Hepatocyte (in vitro differentiated cells): ENCODE measurements at regions not wholly inside any gene's neighbourhood (a gene's known extent, or its start where the extent isn't known, plus 50 kb on each side); places are given as distances from the start of the nearest gene placed in this dataset.

Experiments used
- DNase-seq: peaks from one replicate; pipeline ENCODE4 v3.0.0-alpha.2; 2016; ENCODE audit warnings: low spot score
- H2AFZ ChIP-seq: fragments of 200-600 bp; sonication (generic); 2 replicates; pipeline ENCODE4 v1.6.0; 2016; ENCODE audit warnings: antibody characterized with exemption, mild to moderate bottlenecking
- H3K27ac ChIP-seq: fragments of 200-600 bp; sonication (generic); 2 replicates; pipeline ENCODE4 v1.5.1; 2016; ENCODE audit warnings: mild to moderate bottlenecking
- H3K27me3 ChIP-seq: fragments of 200-600 bp; sonication (generic); 2 replicates; pipeline ENCODE4 v1.6.1; 2016
- H3K36me3 ChIP-seq: fragments of 200-600 bp; sonication (generic); replicated peaks from 2 replicates; pipeline ENCODE4 v1.5.1; 2016; ENCODE audit warnings: low read depth; ENCODE audit not compliant: insufficient read depth
- H3K4me1 ChIP-seq: fragments of 200-600 bp; sonication (generic); 2 replicates; pipeline ENCODE4 v1.5.1; 2016; ENCODE audit warnings: mild to moderate bottlenecking, moderate library complexity; ENCODE audit not compliant: insufficient read depth
- H3K4me2 ChIP-seq: fragments of 200-600 bp; sonication (generic); 2 replicates; pipeline ENCODE4 v1.6.0; 2016
- H3K4me3 ChIP-seq: fragments of 200-600 bp; sonication (generic); 2 replicates; pipeline ENCODE4 v1.5.1; 2016; ENCODE audit warnings: mild to moderate bottlenecking
- H3K79me2 ChIP-seq: fragments of 200-600 bp; sonication (generic); 2 replicates; pipeline ENCODE4 v1.6.0; 2017; ENCODE audit warnings: mild to moderate bottlenecking
- H3K9me2 ChIP-seq: fragments of 200-600 bp; sonication (generic); replicated peaks from 2 replicates; pipeline ENCODE4 v1.6.0; 2017; ENCODE audit warnings: mild to moderate bottlenecking; ENCODE audit not compliant: insufficient read depth
- H3K9me3 ChIP-seq: fragments of 200-600 bp; sonication (generic); 2 replicates; pipeline ENCODE4 v1.5.1; 2016; ENCODE audit warnings: low read depth, mild to moderate bottlenecking
- H4K20me1 ChIP-seq: fragments of 200-600 bp; sonication (generic); 2 replicates; pipeline ENCODE4 v1.6.0; 2016; ENCODE audit warnings: mild to moderate bottlenecking; ENCODE audit not compliant: insufficient read depth, poor library complexity, severe bottlenecking
- EZH2 ChIP-seq: fragments of 200-600 bp; sonication (generic); IDR thresholded peaks from 2 replicates; pipeline ENCODE4 v1.6.1; 2016; ENCODE audit warnings: antibody characterized with exemption, mild to moderate bottlenecking, borderline replicate concordance
- EZH2phosphoT487 ChIP-seq: fragments of 200-600 bp; sonication (generic); IDR thresholded peaks from one replicate; pipeline ENCODE4 v1.6.1; 2018; ENCODE audit warnings: antibody characterized with exemption, mild to moderate bottlenecking, low read depth, moderate library complexity; ENCODE audit not compliant: unreplicated experiment, severe bottlenecking
- WGBS: methylation state at CpG from one replicate; pipeline ENCODE4 v1.1.6; 2016; ENCODE audit warnings: low lambda C conversion rate; ENCODE audit errors: missing lambda C conversion rate; 5-methylcytosine and 5-hydroxymethylcytosine counted together
- TF ChIP-seq, protein P1 (sequence below): fragments of 200-600 bp; sonication (generic); IDR thresholded peaks from 2 replicates; pipeline ENCODE4 v1.5.1; 2016; ENCODE audit warnings: antibody characterized with exemption, mild to moderate bottlenecking; ENCODE audit not compliant: poor library complexity

DNA sequence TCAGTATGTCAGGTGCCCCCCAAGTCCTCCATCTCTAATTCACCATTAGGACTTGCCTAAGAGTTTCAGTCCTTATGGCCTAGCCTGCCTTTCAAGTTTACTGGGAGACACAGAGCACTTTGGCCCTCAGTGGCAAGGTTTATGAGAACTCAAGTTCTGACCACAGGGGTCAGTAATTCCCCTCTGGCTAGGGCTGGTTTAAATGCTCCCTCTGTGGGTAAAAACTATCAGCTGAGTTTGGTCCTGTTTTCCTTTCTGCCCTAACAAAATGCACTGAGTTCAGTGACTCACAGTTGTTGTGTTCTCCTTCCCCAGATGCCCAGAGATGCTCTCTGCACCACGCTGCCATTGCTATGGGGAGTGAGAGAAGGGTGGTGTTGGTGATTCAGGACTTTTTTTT is 163.2 kb downstream of the RELL1 start:
- Histone ChIP-seq H3K36me3 (peaks cover 2% of the 10 kb centered on the region), H3K9me3 (no peaks in the 10 kb centered on the region), H2AFZ (no peak overlapping the region), H3K4me2 (no peak overlapping the region), H3K27me3 (no peaks in the 10 kb centered on the region), H3K79me2 (peaks cover 34% of the 10 kb centered on the region), H4K20me1 (no peaks in the 10 kb centered on the region), H3K4me3 (no peak overlapping the region), H3K27ac (no peak overlapping the region), H3K9me2 (no peaks in the 10 kb centered on the region), H3K4me1 (no peaks in the 10 kb centered on the region)
- WGBS: 88% methylated on average over 1 of the region's 1 CpG
- TF ChIP-seq, protein P1, sequence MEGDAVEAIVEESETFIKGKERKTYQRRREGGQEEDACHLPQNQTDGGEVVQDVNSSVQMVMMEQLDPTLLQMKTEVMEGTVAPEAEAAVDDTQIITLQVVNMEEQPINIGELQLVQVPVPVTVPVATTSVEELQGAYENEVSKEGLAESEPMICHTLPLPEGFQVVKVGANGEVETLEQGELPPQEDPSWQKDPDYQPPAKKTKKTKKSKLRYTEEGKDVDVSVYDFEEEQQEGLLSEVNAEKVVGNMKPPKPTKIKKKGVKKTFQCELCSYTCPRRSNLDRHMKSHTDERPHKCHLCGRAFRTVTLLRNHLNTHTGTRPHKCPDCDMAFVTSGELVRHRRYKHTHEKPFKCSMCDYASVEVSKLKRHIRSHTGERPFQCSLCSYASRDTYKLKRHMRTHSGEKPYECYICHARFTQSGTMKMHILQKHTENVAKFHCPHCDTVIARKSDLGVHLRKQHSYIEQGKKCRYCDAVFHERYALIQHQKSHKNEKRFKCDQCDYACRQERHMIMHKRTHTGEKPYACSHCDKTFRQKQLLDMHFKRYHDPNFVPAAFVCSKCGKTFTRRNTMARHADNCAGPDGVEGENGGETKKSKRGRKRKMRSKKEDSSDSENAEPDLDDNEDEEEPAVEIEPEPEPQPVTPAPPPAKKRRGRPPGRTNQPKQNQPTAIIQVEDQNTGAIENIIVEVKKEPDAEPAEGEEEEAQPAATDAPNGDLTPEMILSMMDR: no peak
- TF ChIP-seq EZH2phosphoT487 (no peak), EZH2 (no peak)
- DNase-seq: no peak

DNA sequence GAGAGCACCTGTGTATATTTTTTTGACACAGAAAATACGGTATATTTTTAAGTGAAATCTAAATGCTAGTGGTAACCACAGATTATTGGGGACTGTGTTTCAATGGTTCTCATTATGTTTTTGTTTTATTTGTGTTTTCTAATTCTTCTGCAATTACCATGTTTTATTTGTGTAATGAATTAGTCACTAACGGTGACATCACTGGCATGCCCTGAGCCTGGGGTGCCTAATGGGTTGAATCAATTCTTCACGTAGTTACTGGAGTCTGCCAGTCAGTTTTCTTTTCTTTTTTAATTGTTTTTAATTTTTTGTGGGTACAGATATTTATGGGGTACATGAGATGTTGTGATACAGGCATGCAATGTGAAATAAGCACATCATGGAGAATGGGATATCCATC is 168.8 kb downstream of the RELL1 start:
- Histone ChIP-seq H4K20me1 (no peaks in the 10 kb centered on the region), H3K79me2 (peaks cover 19% of the 10 kb centered on the region), H3K9me3 (no peaks in the 10 kb centered on the region), H3K27me3 (no peaks in the 10 kb centered on the region), H3K4me3 (no peak overlapping the region), H3K27ac (no peak overlapping the region), H3K4me1 (no peaks in the 10 kb centered on the region), H3K4me2 (no peak overlapping the region), H3K36me3 (no peaks in the 10 kb centered on the region), H3K9me2 (no peaks in the 10 kb centered on the region), H2AFZ (no peak overlapping the region)
- DNase-seq: no peak
- TF ChIP-seq, protein P1: no peak
- TF ChIP-seq EZH2 (no peak), EZH2phosphoT487 (no peak)
- WGBS: 95% methylated on average over 3 of the region's 3 CpGs

DNA sequence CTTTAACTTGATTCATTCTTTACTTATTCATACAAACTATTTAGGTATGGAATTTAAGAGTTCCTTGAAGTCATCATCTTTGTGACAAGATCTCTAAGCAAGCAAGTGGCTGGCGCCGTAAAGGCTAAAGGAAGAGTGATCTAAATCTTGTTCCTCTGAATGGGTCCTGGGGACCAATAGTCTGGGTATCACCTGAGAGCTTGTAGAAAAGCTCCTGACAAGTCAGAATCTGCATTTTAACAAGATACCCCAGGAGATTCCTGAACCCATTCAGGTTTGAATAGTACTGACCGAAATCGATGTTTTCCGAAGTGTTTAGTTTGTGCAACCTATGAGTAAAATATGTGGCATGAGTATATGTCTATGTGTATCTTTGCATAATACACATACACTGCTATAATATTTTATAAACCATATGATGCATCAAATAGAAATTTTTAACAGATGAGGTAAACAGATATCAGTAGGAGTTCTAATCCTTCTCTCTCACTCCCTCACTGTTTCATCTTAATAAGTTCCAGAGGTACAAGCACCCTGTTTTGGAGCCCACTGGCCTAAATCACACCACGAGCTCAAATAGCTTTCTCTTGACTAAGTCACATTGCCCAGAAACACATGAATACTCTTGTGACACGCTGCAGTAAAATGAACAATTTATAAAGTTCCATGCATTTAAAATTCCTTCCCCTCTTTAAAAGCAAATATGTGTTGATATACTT is 170.0 kb downstream of the RELL1 start:
- H3K4me2 ChIP-seq: no peak overlapping the region
- TF ChIP-seq EZH2 (no peak), EZH2phosphoT487 (no peak)
- TF ChIP-seq, protein P1: no peak
- no peaks in the 10 kb centered on the region for H4K20me1 ChIP-seq
- H3K79me2 ChIP-seq: peaks cover 11% of the 10 kb centered on the region
- no peaks in the 10 kb centered on the region for H3K36me3 ChIP-seq
- no peak overlapping the region for H3K27ac ChIP-seq
- no peaks in the 10 kb centered on the region for H3K27me3 ChIP-seq
- no peaks in the 10 kb centered on the region for H3K9me2 ChIP-seq
- H2AFZ ChIP-seq: no peak overlapping the region
- H3K9me3 ChIP-seq: no peaks in the 10 kb centered on the region
- H3K4me3 ChIP-seq: no peak overlapping the region
- DNase-seq: no peak
- H3K4me1 ChIP-seq: no peaks in the 10 kb centered on the region
- WGBS: 81% methylated on average over 7 of the region's 7 CpGs

DNA sequence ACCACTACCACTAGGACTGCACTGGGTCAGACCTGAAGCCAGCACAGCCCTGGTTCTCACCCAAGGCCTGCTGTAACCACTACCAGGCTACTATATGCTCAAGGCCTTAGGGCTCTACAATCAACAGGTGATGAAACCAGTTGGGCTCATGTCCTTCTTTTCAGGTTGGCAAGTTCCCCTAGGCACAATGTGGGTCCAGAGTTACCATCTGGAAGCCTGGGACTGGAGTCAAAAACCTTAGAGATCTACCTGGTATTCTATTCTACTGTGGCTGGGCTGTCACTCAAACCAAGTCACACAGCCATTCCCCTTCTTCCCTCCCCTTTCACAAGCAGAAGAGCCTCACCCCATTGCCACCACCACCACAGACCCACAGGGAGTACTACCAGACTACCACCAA is 175.6 kb downstream of the RELL1 start:
- H2AFZ ChIP-seq: no peak overlapping the region
- DNase-seq: no peak

More for the DNA sequence above, 175.6 kb downstream of the RELL1 start:
- Histone ChIP-seq H3K36me3 (no peaks in the 10 kb centered on the region), H3K4me1 (no peaks in the 10 kb centered on the region), H3K79me2 (peaks cover 24% of the 10 kb centered on the region), H3K27me3 (no peaks in the 10 kb centered on the region), H3K9me2 (no peaks in the 10 kb centered on the region), H4K20me1 (peaks cover 6% of the 10 kb centered on the region), H3K27ac (no peak overlapping the region), H3K9me3 (no peaks in the 10 kb centered on the region), H3K4me2 (no peak overlapping the region), H3K4me3 (no peak overlapping the region)
- TF ChIP-seq, protein P1: no peak
- TF ChIP-seq EZH2: no peak
- no peak for TF ChIP-seq EZH2phosphoT487
